ENCODE measurements at regions not wholly inside any gene's neighbourhood (a gene's known extent, or its start where the extent isn't known, plus 50 kb on each side); places are given as distances from the start of the nearest gene placed in this dataset.
"Not testable (repeated sequence)": the region's sequence is repeated elsewhere in the genome, so short reads cannot be mapped to it uniquely, and the experiment has no call there.

GRCh38 chr4:29726938-29727337 lies 993.2 kb upstream of the PCDH7 start:
- DNase-seq: no peak
- Histone ChIP-seq H3K9me3 (replicated peaks) (0 out of 2 replicates have a peak, but pooled peaks cover 2% of the 10 kb centered on the region), H3K4me1 (no peaks in the 10 kb centered on the region), H3K36me3 (no peaks in the 10 kb centered on the region), H3K27me3 (no peaks in the 10 kb centered on the region), H3K4me3 (no peak overlapping the region), H3K27ac (no peak overlapping the region)

DNA sequence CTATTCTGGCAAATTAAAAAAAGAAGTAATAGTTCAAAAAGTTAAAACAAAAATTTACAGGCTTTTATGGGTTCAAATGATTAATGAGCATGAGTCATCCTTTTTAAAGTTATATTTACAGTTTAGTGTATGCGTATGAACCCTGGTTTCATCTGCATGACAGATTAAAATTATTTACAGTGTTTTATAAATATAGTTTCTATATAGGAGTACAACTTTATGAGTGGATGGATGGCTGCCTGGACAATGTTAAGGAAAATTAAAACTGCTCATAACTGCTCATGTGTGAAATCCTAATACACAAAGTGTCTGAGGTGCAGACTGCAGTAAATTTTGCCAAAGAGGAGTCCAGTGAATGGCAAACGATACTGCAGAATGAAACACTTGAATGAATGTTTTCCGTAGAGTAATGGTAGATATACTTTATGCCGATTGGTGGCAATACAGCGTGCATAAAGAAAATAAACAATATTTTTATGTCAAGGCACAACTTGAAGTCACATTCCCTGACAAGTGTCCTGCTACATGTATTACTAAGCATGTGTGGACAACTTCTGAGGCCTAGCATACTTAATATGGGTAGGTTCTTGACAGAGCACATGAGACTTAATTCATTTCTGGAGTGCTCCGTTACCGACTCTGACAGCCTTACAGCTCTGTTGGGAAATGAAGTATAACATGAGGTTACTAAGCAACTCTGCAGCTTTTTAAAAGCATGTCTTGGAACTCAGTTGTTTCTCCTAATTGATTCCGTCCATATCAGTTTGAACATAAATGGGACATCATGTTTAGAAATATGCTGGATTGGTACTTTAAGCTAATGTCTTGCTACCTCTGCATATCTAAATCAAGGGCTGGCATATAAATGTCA lies 985.6 kb upstream of the PCDH7 start:
- 0 out of 2 replicates have a peak, but pooled peaks cover 2% of the 10 kb centered on the region for H3K9me3 ChIP-seq (replicated peaks)
- no peak overlapping the region for H3K4me3 ChIP-seq
- no peaks in the 10 kb centered on the region for H3K27me3 ChIP-seq
- no peaks in the 10 kb centered on the region for H3K4me1 ChIP-seq
- H3K36me3 ChIP-seq: no peaks in the 10 kb centered on the region
- DNase-seq: no peak
- no peak overlapping the region for H3K27ac ChIP-seq

GRCh38 chr4:29756966-29757365 lies 963.2 kb upstream of the PCDH7 start:
- Histone ChIP-seq H3K9me3 (replicated peaks) (no peaks in the 10 kb centered on the region), H3K4me1 (no peaks in the 10 kb centered on the region), H3K27ac (no peak overlapping the region), H3K4me3 (no peak overlapping the region), H3K27me3 (no peaks in the 10 kb centered on the region), H3K36me3 (no peaks in the 10 kb centered on the region)
- DNase-seq: no peak

GRCh38 chr4:29762151-29762550 lies 958.0 kb upstream of the PCDH7 start:
- Histone ChIP-seq H3K27ac (no peak overlapping the region), H3K27me3 (no peaks in the 10 kb centered on the region), H3K4me3 (no peak overlapping the region), H3K9me3 (replicated peaks) (no peaks in the 10 kb centered on the region), H3K4me1 (no peaks in the 10 kb centered on the region), H3K36me3 (no peaks in the 10 kb centered on the region)
- DNase-seq: no peak

GRCh38 chr4:29770627-29771026 lies 949.5 kb upstream of the PCDH7 start:
- Histone ChIP-seq H3K27ac (no peak overlapping the region), H3K4me3 (no peak overlapping the region), H3K9me3 (replicated peaks) (no peaks in the 10 kb centered on the region; the same call in none of the 2 replicates), H3K27me3 (no peaks in the 10 kb centered on the region), H3K36me3 (no peaks in the 10 kb centered on the region), H3K4me1 (peaks cover 4% of the 10 kb centered on the region)
- DNase-seq: no peak

DNA sequence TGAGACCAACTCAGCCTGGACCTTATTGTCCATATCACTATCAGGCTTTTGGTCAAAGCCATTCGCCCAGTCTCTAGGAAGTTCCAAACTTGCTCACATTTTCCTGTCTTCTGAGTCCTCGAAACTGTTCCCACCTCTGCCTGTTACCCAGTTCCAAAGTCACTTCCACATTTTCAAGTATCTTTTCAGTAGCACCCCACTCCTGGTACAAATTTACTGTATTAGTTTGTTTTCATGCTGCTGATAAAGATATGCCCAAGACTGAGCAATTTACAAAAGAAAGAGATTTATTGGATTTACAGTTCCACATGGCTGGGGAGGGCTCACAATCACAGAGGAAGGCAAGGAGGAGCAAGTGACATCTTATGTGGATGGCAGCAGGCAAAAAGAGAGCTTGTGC lies 932.0 kb upstream of the PCDH7 start:
- not testable (repeated sequence) for H3K4me1 ChIP-seq; H3K4me3 ChIP-seq; H3K27me3 ChIP-seq; H3K36me3 ChIP-seq; H3K9me3 ChIP-seq (replicated peaks); DNase-seq; H3K27ac ChIP-seq

DNA sequence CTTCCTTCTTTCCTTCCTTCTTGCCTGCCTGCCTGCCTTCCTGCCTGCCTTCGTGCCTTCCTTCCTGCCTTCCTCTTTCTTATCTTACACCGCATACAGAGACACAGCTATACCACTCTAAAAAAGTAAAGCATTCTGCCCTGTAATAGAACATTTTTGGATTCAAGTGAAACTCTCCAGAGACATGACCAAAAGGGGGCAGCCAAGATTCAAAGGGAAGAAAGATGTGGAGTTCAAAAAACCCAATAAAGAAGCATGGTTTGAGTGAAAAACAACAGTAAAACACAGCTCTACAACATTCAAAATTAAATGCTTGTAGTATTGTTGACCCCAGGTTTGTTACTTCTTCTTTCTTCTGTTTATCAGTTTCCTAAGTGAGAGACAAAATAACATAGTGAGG lies 914.9 kb upstream of the PCDH7 start:
- peaks cover 3% of the 10 kb centered on the region; the same call in 1 of the 2 replicates for H3K9me3 ChIP-seq (replicated peaks)
- H3K27me3 ChIP-seq: no peaks in the 10 kb centered on the region
- H3K27ac ChIP-seq: peak overlapping the region; percentile 42
- H3K4me1 ChIP-seq: peaks cover 18% of the 10 kb centered on the region
- no peaks in the 10 kb centered on the region for H3K36me3 ChIP-seq
- H3K4me3 ChIP-seq: no peak overlapping the region
- DNase-seq: peak; percentile 46 to 83

- Histone ChIP-seq H3K36me3 (no peaks in the 10 kb centered on the region), H3K4me3 (no peak overlapping the region), H3K27ac (peak overlapping the region; percentile 42), H3K27me3 (no peaks in the 10 kb centered on the region), H3K4me1 (peaks cover 18% of the 10 kb centered on the region), H3K9me3 (replicated peaks) (peaks cover 3% of the 10 kb centered on the region; the same call in 1 of the 2 replicates)
- DNase-seq: peak in 1 of 2 experiments; percentile 67
Observed at GRCh38 chr4:29805916-29806480, 914.2 kb upstream of the PCDH7 start.

DNA sequence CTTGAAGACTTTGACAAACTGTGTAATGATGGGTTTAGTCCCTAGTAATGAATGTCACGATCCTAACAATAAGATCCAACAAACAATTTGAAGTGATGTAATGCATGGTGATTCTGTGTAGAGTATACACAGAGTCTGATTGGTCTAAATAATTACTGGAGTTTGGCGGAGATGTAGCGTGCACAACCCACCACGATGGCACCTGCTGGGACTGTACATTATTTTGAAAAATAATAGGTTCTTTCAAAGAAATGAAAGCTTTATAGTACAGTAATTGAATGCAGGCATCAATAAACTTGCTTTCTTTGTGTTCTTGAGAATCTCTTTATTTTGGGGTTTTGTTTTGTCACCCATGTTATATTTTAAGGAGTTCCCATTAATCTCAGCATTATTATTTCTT lies 902.2 kb upstream of the PCDH7 start:
- no peaks in the 10 kb centered on the region for H3K27me3 ChIP-seq
- DNase-seq: no peak
- no peaks in the 10 kb centered on the region for H3K4me1 ChIP-seq

GRCh38 chr4:29829067-29829466 lies 891.1 kb upstream of the PCDH7 start:
- Histone ChIP-seq H3K9me3 (replicated peaks) (no peaks in the 10 kb centered on the region), H3K36me3 (no peaks in the 10 kb centered on the region), H3K27me3 (no peaks in the 10 kb centered on the region), H3K27ac (no peak overlapping the region), H3K4me3 (no peak overlapping the region), H3K4me1 (no peaks in the 10 kb centered on the region)
- DNase-seq: no peak

More for the DNA sequence above, 902.2 kb upstream of the PCDH7 start:
- no peak overlapping the region for H3K4me3 ChIP-seq
- peaks cover 10% of the 10 kb centered on the region; the same call in 1 of the 2 replicates for H3K9me3 ChIP-seq (replicated peaks)
- no peak overlapping the region for H3K27ac ChIP-seq
- H3K36me3 ChIP-seq: no peaks in the 10 kb centered on the region

- H3K27ac ChIP-seq: no peak overlapping the region
- H3K4me1 ChIP-seq: no peaks in the 10 kb centered on the region
- no peak overlapping the region for H3K4me3 ChIP-seq
- DNase-seq: peak in 1 of 2 experiments; percentile 3
- no peaks in the 10 kb centered on the region; the same call in 1 of the 2 replicates for H3K27me3 ChIP-seq
- H3K9me3 ChIP-seq (replicated peaks): no peaks in the 10 kb centered on the region
- H3K36me3 ChIP-seq: no peaks in the 10 kb centered on the region
Observed at GRCh38 chr4:29852537-29852936, 867.6 kb upstream of the PCDH7 start.

DNA sequence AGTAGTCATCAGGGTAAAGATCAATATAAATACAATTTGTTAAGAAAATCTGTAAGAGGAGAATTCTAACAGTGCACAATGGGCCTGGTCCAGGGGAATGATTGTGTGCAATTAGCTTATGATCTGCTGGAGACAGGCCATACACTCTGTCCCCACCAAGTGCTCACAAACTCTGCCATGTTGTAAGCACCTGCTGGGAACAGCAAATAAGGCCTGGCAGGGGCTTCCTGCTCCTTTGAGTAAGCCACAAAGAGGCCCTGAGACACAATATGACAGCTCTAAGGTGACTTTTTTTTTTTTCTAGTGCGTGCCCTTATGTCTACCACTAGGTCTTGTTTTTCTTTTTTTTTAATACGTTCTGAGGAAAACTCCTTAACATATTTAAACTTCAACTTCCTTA lies 866.3 kb upstream of the PCDH7 start:
- no peak overlapping the region for H3K4me3 ChIP-seq
- no peaks in the 10 kb centered on the region; the same call in 1 of the 2 replicates for H3K27me3 ChIP-seq
- H3K4me1 ChIP-seq: no peaks in the 10 kb centered on the region
- peak in 1 of 2 experiments; percentile 1 for DNase-seq
- H3K36me3 ChIP-seq: no peaks in the 10 kb centered on the region
- H3K27ac ChIP-seq: no peak overlapping the region
- no peaks in the 10 kb centered on the region for H3K9me3 ChIP-seq (replicated peaks)

DNA sequence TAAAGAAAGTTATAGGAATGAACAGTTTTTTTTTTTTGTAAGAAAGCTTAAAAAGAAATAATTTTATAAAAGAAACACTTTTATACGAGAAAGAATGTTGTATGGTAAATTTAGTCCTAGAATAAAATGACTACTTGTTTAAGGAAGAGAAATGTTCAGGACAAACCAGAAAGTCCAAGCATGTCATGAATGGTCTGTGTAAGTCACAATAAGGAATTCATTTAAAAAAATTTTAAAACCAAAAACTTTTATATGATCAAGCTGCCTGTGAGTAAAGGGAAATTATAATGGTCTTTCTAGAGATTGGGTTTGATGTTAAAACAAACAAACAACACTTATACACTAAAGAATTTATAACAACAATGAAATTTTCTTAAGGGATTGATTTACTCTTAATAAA lies 858.9 kb upstream of the PCDH7 start:
- Histone ChIP-seq H3K36me3 (no peaks in the 10 kb centered on the region), H3K27ac (no peak overlapping the region), H3K4me3 (no peak overlapping the region), H3K27me3 (no peaks in the 10 kb centered on the region), H3K9me3 (replicated peaks) (0 out of 2 replicates have a peak, but pooled peaks cover 6% of the 10 kb centered on the region), H3K4me1 (no peaks in the 10 kb centered on the region)
- DNase-seq: peak; percentile 15 to 38

DNA sequence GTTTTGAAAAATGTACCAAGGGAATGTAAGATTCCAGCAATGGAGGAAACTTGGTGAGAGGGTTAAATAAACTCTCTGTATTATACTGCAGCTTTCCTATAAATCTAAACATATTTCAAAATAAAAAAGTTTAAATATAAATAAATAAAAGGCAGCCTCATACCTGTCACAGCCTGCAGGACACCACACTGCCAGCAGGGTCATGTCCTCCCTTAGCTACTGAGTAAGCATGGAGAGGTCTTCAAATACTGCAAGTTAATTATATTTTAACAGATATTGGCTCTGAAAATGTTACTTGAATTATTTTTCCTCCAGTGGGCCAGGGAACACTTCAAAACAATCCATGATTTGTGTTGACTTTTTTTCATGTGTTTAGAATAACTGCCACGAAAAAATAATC lies 852.8 kb upstream of the PCDH7 start:
- no peaks in the 10 kb centered on the region; the same call in 1 of the 2 replicates for H3K9me3 ChIP-seq (replicated peaks)
- no peak overlapping the region for H3K4me3 ChIP-seq
- H3K27ac ChIP-seq: no peak overlapping the region
- no peaks in the 10 kb centered on the region for H3K27me3 ChIP-seq
- H3K36me3 ChIP-seq: no peaks in the 10 kb centered on the region
- no peak for DNase-seq
- H3K4me1 ChIP-seq: no peaks in the 10 kb centered on the region

GRCh38 chr4:29900336-29900735 lies 819.8 kb upstream of the PCDH7 start:
- no peak overlapping the region for H3K27ac ChIP-seq
- no peak for DNase-seq
- no peaks in the 10 kb centered on the region for H3K27me3 ChIP-seq
- no peaks in the 10 kb centered on the region for H3K9me3 ChIP-seq (replicated peaks)
- no peaks in the 10 kb centered on the region for H3K4me1 ChIP-seq
- H3K36me3 ChIP-seq: no peaks in the 10 kb centered on the region
- no peak overlapping the region for H3K4me3 ChIP-seq

Data from SJCRH30 (cell line).